ENCODE measurements at regions not wholly inside any gene's neighbourhood (a gene's known extent, or its start where the extent isn't known, plus 50 kb on each side); places are given as distances from the start of the nearest gene placed in this dataset.

DNA sequence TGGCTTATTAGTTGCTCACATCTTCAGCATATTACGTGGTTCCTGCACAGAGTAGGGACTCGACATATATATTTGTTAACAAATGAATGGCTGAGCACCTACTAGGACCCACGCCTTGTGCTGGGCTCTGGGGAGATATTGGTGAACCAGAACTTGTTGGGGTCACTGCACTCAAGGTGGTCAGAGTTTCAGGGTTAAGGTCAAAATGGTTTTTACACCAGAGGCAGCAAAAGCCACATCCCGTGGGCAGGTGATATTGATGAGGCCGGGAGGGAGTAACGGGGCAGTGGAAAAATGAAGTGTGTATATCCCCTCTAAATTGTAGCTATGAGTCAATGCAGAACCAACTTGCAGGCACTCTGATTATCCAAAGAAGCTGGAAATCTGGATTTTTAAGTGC lies 136.5 kb upstream of the KLF4 start:
- H3K4me1 ChIP-seq, result peaks cover 7 to 14% (median 11%) of the 10 kb centered on the region in 4 donors
- no peak overlapping the region for H3K4me3 ChIP-seq
- DNase-seq, result no peak
- no peaks in the 10 kb centered on the region for H3K27me3 ChIP-seq
- no peaks in the 10 kb centered on the region for H3K9me3 ChIP-seq
- no peak overlapping the region for H3K27ac ChIP-seq
- H3K36me3 ChIP-seq, result no peaks in the 10 kb centered on the region
- in situ Hi-C loops (cut with MboI; ENCODE audit: low pct_ligation_motif_present in 1 of 4, low pct_unique_long_range_greater_than_20kb in 1 of 4, low sequenced_read_pairs in 3 of 4) (no loop called here), intact Hi-C loops (cut with DNase I; ENCODE audit: low total_unique reads) (no loop called here)
- 85 to 100% methylated on average over 5 to 6 of the region's 6 CpGs for WGBS, 2 donors (ENCODE audit: low coverage in 1 of 2)
- TF ChIP-seq EP300 (IDR thresholded peaks at IDR 0.05; ENCODE audit: low read depth) (no peak), POLR2AphosphoS5 (IDR thresholded peaks at IDR 0.05) (no peak), POLR2A (IDR thresholded peaks at IDR 0.05) (no peak)
- TF ChIP-seq, protein P1, sequence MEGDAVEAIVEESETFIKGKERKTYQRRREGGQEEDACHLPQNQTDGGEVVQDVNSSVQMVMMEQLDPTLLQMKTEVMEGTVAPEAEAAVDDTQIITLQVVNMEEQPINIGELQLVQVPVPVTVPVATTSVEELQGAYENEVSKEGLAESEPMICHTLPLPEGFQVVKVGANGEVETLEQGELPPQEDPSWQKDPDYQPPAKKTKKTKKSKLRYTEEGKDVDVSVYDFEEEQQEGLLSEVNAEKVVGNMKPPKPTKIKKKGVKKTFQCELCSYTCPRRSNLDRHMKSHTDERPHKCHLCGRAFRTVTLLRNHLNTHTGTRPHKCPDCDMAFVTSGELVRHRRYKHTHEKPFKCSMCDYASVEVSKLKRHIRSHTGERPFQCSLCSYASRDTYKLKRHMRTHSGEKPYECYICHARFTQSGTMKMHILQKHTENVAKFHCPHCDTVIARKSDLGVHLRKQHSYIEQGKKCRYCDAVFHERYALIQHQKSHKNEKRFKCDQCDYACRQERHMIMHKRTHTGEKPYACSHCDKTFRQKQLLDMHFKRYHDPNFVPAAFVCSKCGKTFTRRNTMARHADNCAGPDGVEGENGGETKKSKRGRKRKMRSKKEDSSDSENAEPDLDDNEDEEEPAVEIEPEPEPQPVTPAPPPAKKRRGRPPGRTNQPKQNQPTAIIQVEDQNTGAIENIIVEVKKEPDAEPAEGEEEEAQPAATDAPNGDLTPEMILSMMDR (IDR thresholded peaks at IDR 0.05), result no peak

DNA sequence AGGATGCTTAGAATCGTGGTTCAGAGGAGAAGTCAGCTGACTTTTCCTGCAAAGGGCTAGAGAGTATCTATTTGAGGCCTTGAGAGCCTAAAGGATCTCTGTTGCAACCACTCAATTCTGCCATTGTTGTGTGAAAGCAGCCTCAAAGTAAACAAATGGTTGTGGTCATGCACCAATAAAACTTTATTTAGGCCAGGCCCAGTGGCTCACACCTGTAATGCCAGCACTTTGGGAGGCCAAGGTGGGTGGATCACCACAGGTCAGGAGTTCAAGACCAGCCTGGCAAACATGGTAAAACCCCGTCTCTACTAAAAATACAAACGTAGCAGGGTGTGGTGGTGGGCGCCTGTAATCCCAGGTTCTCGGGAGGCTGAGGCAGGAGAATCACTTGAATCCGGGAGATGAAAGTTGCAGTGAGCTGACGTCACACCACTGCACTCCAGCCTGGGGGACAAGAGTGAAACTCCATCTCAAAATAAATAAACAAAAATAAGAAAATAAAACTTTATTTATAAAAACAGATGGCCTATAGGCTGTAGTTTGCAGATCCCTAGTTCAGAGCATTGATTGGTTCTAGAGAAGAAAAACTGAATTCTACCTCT lies 135.9 kb upstream of the KLF4 start:
- Histone ChIP-seq H3K27me3 (no peaks in the 10 kb centered on the region), H3K36me3 (no peaks in the 10 kb centered on the region), H3K4me1 (peaks cover 8 to 19% (median 16%) of the 10 kb centered on the region in 4 donors), H3K4me3 (no peak overlapping the region), H3K9me3 (no peaks in the 10 kb centered on the region), H3K27ac (no peak overlapping the region)
- no peak for DNase-seq
- intact Hi-C loops (cut with DNase I; ENCODE audit: low total_unique reads) (no loop called here), in situ Hi-C loops (cut with MboI; ENCODE audit: low pct_ligation_motif_present in 1 of 4, low pct_unique_long_range_greater_than_20kb in 1 of 4, low sequenced_read_pairs in 3 of 4) (no loop called here)
- 81% methylated on average over 7 of the region's 7 CpGs; no CpG with 5 or more reads in 1 of the 2 donors for WGBS, 2 donors (ENCODE audit: low coverage in 1 of 2)
- TF ChIP-seq POLR2AphosphoS5 (IDR thresholded peaks at IDR 0.05) (no peak), EP300 (IDR thresholded peaks at IDR 0.05; ENCODE audit: low read depth) (no peak)

DNA sequence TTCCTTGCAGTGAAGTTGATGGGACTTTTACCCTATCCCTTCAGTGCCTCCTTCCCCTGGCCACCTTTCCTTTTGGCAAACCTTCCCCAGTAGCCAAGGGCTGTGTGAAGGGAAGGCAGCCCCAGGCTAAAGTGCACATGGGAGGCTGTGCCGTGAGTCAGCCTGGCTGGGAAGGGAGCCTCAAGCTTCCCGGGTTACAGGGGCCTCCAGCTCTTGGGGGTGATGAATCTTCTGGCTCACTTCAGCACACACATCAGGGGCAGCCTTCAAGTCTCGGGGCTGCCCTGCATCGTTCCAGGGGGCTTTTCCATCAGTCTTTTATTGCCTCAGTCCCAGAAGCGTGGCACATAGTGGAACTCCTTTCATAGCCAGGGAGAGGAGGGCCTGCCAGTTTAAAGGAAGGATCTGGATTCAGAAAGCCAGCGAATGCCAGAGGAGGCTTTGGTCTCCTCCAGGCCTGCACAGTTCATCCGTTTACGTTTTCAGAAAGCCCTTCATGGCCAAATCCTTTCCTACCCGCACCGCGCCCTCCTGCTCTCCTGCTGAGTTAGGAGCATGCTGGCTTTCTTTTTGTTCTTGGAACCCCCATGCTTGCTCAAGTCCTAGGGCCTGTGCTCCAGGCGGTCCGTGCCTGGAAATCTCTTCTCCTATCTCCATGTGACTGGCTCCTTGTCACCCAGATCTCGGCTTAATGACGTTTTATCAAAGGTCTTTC lies 134.8 kb upstream of the KLF4 start:
- in situ Hi-C loops (cut with MboI; ENCODE audit: low pct_ligation_motif_present in 1 of 4, low pct_unique_long_range_greater_than_20kb in 1 of 4, low sequenced_read_pairs in 3 of 4), result no loop called here
- Histone ChIP-seq H3K4me1 (peaks cover 8 to 30% (median 25%) of the 10 kb centered on the region in 4 donors), H3K27me3 (no peaks in the 10 kb centered on the region), H3K4me3 (no peak overlapping the region), H3K27ac (peak overlapping the region in 3 of 4 donors; percentile 9 to 25 (median 16)), H3K36me3 (no peaks in the 10 kb centered on the region), H3K9me3 (no peaks in the 10 kb centered on the region)
- intact Hi-C loops (cut with DNase I; ENCODE audit: low total_unique reads), result no loop called here
- TF ChIP-seq POLR2A (IDR thresholded peaks at IDR 0.05), result no peak
- TF ChIP-seq POLR2AphosphoS5 (IDR thresholded peaks at IDR 0.05), result no peak
- TF ChIP-seq, protein P1 (IDR thresholded peaks at IDR 0.05), result no peak
- TF ChIP-seq EP300 (IDR thresholded peaks at IDR 0.05; ENCODE audit: low read depth), result no peak
- 82 to 85% methylated on average over 4 to 15 of the region's 15 CpGs for WGBS, 2 donors (ENCODE audit: low coverage in 1 of 2)
- no peak for DNase-seq

DNA sequence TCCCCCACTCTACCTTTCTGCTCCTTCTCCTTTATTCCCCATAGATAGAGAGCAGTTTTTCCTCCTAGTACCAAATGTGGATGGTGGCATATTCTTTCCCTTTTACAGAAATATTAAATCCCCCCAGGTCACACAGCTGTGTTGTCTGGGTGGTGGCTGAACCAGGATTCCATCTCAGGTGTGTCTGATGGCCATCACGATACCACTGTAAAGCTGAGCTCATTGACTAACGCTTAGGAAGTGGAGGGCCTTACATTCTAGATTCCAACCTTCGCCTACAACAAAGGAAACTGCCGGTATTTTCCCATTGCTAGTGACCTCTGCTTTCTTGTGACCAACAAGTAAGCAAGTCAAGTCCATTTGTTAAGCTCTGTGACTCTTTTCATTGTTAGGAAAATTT lies 131.9 kb upstream of the KLF4 start:
- in situ Hi-C loops (cut with MboI; ENCODE audit: low pct_ligation_motif_present in 1 of 4, low pct_unique_long_range_greater_than_20kb in 1 of 4, low sequenced_read_pairs in 3 of 4) (no loop called here), intact Hi-C loops (cut with DNase I; ENCODE audit: low total_unique reads) (no loop called here)
- H3K27ac ChIP-seq, result peak overlapping the region; percentile 74 to 79 (median 75)
- H3K27me3 ChIP-seq, result no peaks in the 10 kb centered on the region
- no peaks in the 10 kb centered on the region for H3K36me3 ChIP-seq
- TF ChIP-seq, protein P1 (IDR thresholded peaks at IDR 0.05), result no peak
- no peak for TF ChIP-seq EP300 (IDR thresholded peaks at IDR 0.05; ENCODE audit: low read depth)
- TF ChIP-seq POLR2AphosphoS5 (IDR thresholded peaks at IDR 0.05), result no peak
- no peak for TF ChIP-seq POLR2A (IDR thresholded peaks at IDR 0.05)
- peaks cover 8 to 29% (median 25%) of the 10 kb centered on the region in 4 donors for H3K4me1 ChIP-seq
- H3K9me3 ChIP-seq, result no peaks in the 10 kb centered on the region
- DNase-seq, result no peak
- no peak overlapping the region for H3K4me3 ChIP-seq
- 40 to 67% methylated on average over 1 to 4 of the region's 4 CpGs for WGBS, 2 donors (ENCODE audit: low coverage in 1 of 2)

Data from transverse colon (tissue), 4 donors.